Mammary epithelial cell (primary cell): ENCODE measurements at regions not wholly inside any gene's neighbourhood (a gene's known extent, or its start where the extent isn't known, plus 50 kb on each side); places are given as distances from the start of the nearest gene placed in this dataset.

Experiments used
- CTCF ChIP-seq, 2 donors: IDR thresholded peaks in 1 of 2; conservative IDR thresholded peaks in 1 of 2; 2 replicates each; pipeline ENCODE4 v1.5.1; 2011 to 2012; ENCODE audit warnings: inconsistent platforms in 2 of 2, low read length in 2 of 2, mild to moderate bottlenecking in 2 of 2, control low read depth in 1 of 2, low read depth in 1 of 2; ENCODE audit not compliant: insufficient read depth in 1 of 2; ENCODE audit errors: extremely low read depth in 1 of 2
- EZH2 ChIP-seq: IDR thresholded peaks from 2 replicates; pipeline ENCODE4 v1.6.1; 2012; ENCODE audit warnings: low read length, inconsistent platforms, borderline replicate concordance

- TF ChIP-seq CTCF (conservative IDR thresholded peaks at IDR 0.05 in 1 of 2, IDR thresholded peaks at IDR 0.05 in 1 of 2; ENCODE audit: extremely low read depth in 1 of 2, insufficient read depth in 1 of 2, low read depth in 1 of 2, low read length in 2 of 2) = no peak
- TF ChIP-seq EZH2 = no peak
These were observed 518.1 kb downstream of the CSNK1G3 start for GRCh38 chr5:124030043-124030491.
